ENCODE measurements at regions not wholly inside any gene's neighbourhood (a gene's known extent, or its start where the extent isn't known, plus 50 kb on each side); places are given as distances from the start of the nearest gene placed in this dataset.
"Not testable (repeated sequence)": the region's sequence is repeated elsewhere in the genome, so short reads cannot be mapped to it uniquely, and the experiment has no call there.

DNA sequence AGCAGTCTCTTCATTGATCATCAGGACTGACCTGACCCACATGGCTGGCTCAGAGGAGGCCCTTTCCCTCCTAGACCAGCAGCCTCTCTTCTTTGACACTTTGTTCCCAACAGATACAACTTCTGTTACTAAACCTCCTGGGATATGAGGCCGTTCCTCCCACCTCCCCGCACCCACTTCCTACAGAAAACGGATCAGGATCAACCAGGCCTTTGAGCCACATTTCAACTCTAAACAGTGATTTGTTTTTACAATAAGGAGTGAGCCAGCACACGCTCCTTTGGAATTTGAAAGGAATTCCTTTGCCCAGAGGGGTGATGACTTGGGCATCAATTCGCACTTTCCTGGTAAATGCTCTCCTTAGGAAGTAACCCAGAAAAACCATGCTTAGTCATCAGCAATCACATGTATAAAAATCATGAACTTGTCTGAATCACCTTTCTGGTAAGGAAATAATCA, 180.4 kb downstream of the FAM124B start:
- TF ChIP-seq SUZ12 (IDR thresholded peaks at IDR 0.05): no peak
- ChIA-PET CTCF (no interaction called here), POLR2A (no interaction called here)
- DNase-seq (ENCODE audit: extremely low spot score): no peak

DNA sequence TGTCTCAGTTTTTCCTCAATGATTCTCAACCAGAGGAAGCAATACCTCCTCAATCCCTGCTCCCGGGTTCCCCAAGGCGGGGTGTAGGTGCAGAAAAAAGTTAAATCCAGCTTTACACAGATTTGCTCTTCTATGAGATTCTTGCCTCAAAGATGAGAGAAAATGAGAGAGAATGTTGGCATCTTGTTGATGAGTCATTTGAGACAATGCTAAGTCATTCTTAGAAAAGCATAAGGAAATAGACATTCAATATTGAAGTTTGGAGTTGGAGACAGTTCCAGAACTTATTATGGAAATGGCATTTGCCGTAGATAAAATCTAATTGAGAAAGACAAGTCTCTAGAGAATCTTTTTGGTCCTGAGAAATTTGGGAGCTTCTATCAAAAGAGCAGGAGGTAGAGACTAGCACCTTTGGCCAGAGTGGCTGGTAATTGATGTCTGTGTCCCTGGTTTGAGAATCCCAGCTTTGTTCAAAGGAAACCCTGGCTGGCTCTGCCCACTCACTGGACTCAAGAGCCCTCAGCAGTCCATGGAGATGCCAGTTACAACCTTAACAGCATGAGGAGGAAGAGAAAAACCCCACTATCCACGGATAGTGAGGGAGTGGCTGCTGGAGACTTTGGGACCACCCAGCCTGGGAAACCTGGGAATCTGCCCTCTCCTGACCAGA, 181.2 kb downstream of the FAM124B start:
- ChIA-PET CTCF (no interaction called here), POLR2A (no interaction called here)
- DNase-seq (ENCODE audit: extremely low spot score): no peak
- TF ChIP-seq LEF1 (IDR thresholded peaks at IDR 0.05; ENCODE audit: borderline replicate concordance): no peak
- TF ChIP-seq, protein P1, sequence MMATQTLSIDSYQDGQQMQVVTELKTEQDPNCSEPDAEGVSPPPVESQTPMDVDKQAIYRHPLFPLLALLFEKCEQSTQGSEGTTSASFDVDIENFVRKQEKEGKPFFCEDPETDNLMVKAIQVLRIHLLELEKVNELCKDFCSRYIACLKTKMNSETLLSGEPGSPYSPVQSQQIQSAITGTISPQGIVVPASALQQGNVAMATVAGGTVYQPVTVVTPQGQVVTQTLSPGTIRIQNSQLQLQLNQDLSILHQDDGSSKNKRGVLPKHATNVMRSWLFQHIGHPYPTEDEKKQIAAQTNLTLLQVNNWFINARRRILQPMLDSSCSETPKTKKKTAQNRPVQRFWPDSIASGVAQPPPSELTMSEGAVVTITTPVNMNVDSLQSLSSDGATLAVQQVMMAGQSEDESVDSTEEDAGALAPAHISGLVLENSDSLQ (IDR thresholded peaks at IDR 0.05): no peak
- no peak for TF ChIP-seq ZNF384 (IDR thresholded peaks at IDR 0.05)
- no peak for TF ChIP-seq FOXM1 (IDR thresholded peaks at IDR 0.05; ENCODE audit: borderline replicate concordance)
- TF ChIP-seq ARNT (IDR thresholded peaks at IDR 0.05): no peak
- no peak for TF ChIP-seq SUZ12 (IDR thresholded peaks at IDR 0.05)
- no peak for TF ChIP-seq FOXK2 (IDR thresholded peaks at IDR 0.05)
- TF ChIP-seq SP1 (IDR thresholded peaks at IDR 0.05): no peak
- no peak for TF ChIP-seq ELF4 (IDR thresholded peaks at IDR 0.05)
- TF ChIP-seq NFRKB (IDR thresholded peaks at IDR 0.05): no peak
- TF ChIP-seq CTBP1 (IDR thresholded peaks at IDR 0.05; ENCODE audit: borderline replicate concordance): no peak
- no peak for TF ChIP-seq L3MBTL2 (conservative IDR thresholded peaks at IDR 0.05)
- no peak for TF ChIP-seq TARDBP (IDR thresholded peaks at IDR 0.05)

DNA sequence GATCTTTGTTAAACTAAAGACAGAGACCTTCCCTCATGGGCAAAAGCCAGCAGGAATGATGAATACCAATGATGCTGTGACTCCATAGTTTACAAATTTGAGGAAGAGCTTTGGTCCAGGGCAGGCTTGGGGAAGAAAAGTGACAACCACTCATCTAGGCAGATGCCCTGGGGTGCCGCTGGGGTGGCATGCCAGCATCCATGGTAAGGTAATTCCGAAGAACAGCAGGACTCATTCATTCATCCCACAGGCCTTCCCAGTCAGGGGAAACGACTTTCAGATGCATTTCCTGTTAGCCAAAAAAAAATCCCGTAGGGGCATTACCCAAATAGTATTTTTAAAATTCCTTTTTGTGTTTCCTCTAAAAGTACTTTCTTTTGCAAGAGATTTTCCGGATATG, 180.7 kb upstream of the SERPINE2 start:
- POLR2A ChIA-PET: no interaction called here
- DNase-seq (ENCODE audit: extremely low spot score): no peak
- TF ChIP-seq ZNF384 (IDR thresholded peaks at IDR 0.05) (no peak), CTBP1 (IDR thresholded peaks at IDR 0.05; ENCODE audit: borderline replicate concordance) (no peak), ARNT (IDR thresholded peaks at IDR 0.05) (no peak), FOXM1 (IDR thresholded peaks at IDR 0.05; ENCODE audit: borderline replicate concordance) (no peak), ELF4 (IDR thresholded peaks at IDR 0.05) (no peak), TARDBP (IDR thresholded peaks at IDR 0.05) (no peak), FOXK2 (IDR thresholded peaks at IDR 0.05) (no peak), L3MBTL2 (conservative IDR thresholded peaks at IDR 0.05) (no peak), SP1 (IDR thresholded peaks at IDR 0.05) (no peak), FOXA1 (IDR thresholded peaks at IDR 0.05) (no peak)
- TF ChIP-seq, protein P1 (IDR thresholded peaks at IDR 0.05): no peak
- CTCF ChIA-PET: no interaction called here

DNA sequence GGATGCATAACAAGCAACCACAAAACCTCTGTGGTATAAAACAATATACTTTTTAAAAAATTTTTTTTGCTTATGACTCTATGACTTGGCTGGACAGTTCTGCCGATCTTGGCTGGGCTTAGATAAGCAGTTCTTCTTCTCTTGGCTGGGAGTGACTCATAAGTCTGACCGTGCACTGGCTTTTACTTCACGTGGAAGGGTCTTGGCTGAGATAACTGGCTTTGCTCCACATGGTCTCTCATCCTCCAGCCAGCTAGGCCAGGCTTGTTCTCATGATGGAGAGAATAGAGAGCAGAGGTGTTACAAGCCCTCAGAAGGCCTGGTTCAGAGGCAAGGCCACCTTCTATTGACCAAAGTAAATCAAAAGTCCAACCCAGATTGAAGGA, 178.9 kb upstream of the SERPINE2 start:
- ChIA-PET CTCF (interaction anchor here (0.8 kb wide), 1 partner anchor 9 kb away, joined by 3 read pairs; no protein-coding TSS in a partner anchor), POLR2A (no interaction called here)
- no peak for DNase-seq (ENCODE audit: extremely low spot score)
- TF ChIP-seq TARDBP (IDR thresholded peaks at IDR 0.05) (no peak), FOXK2 (IDR thresholded peaks at IDR 0.05) (no peak), ZNF384 (IDR thresholded peaks at IDR 0.05) (no peak), FOXA1 (IDR thresholded peaks at IDR 0.05) (no peak), FOXM1 (IDR thresholded peaks at IDR 0.05; ENCODE audit: borderline replicate concordance) (no peak), CTBP1 (IDR thresholded peaks at IDR 0.05; ENCODE audit: borderline replicate concordance) (no peak), SP1 (IDR thresholded peaks at IDR 0.05) (no peak), L3MBTL2 (conservative IDR thresholded peaks at IDR 0.05) (no peak), ARNT (IDR thresholded peaks at IDR 0.05) (no peak), SUZ12 (IDR thresholded peaks at IDR 0.05) (no peak), BHLHE40 (IDR thresholded peaks at IDR 0.05; ENCODE audit: borderline replicate concordance) (no peak), LEF1 (IDR thresholded peaks at IDR 0.05; ENCODE audit: borderline replicate concordance) (no peak), NFRKB (IDR thresholded peaks at IDR 0.05) (no peak), HDGF (IDR thresholded peaks at IDR 0.05; ENCODE audit: borderline replicate concordance) (no peak), ELF4 (IDR thresholded peaks at IDR 0.05) (no peak)
- TF ChIP-seq, protein P1 (IDR thresholded peaks at IDR 0.05): no peak

DNA sequence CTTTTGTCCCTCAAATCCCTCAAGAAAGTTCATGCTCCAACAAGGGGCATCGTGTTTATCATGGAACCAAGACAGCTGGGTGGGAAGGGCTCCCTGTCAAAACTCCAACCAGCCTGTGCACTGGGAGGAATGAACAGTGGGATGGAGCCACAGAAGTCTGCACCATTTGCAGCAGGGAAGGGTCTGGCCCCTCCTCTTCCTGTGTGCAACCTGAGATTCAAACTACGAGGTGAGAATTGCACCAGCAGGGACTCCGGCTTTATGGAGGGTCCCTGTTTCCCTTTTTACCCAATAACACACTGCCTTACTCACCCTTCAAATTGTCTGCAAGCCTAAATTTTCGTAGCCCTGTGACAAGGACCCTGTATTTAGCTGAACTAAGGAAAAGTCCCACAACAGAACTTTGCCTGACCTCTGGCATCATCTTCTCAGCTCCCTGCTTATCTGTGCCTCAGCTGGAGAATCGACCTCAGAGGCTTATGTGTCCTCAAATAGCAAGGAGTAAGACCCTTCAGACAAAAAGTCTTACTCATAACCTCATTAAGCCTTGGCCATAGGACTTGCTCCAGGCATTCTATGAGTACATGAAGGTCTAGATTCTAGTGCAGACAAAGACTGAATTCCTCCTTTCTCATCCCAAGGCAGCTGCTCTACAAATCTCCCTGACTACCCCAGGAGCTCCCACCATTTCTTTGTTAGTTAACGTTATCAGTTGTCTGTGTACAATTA, 178.3 kb upstream of the SERPINE2 start:
- CTCF ChIA-PET: interaction anchor here (0.8 kb wide), 1 partner anchor 8 kb away, joined by 3 read pairs; no protein-coding TSS in a partner anchor
- TF ChIP-seq HDGF (IDR thresholded peaks at IDR 0.05; ENCODE audit: borderline replicate concordance) (no peak), L3MBTL2 (conservative IDR thresholded peaks at IDR 0.05) (no peak), BHLHE40 (IDR thresholded peaks at IDR 0.05; ENCODE audit: borderline replicate concordance) (no peak)
- POLR2A ChIA-PET: no interaction called here
- DNase-seq (ENCODE audit: extremely low spot score): no peak

DNA sequence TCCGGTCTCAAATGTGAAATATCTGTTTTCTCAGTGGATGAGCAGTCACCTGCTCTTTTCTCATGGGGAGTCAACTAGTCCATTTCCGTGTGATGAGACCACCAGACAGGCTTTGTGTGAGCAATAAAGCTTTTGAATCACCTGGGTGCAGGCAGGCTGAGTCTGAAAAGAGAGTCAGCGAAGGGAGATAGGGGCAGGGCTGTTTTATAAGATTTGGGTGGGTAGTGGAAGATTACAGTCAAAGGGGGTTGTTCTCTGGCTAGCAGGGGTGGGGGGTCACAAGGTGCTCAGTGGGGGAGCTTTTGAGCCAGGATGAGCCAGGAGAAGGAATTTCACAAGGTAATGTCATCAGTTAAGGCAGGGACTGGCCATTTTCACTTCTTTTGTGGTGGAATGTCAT, 176.5 kb upstream of the SERPINE2 start:
- POLR2A ChIA-PET: not testable (repeated sequence)

DNA sequence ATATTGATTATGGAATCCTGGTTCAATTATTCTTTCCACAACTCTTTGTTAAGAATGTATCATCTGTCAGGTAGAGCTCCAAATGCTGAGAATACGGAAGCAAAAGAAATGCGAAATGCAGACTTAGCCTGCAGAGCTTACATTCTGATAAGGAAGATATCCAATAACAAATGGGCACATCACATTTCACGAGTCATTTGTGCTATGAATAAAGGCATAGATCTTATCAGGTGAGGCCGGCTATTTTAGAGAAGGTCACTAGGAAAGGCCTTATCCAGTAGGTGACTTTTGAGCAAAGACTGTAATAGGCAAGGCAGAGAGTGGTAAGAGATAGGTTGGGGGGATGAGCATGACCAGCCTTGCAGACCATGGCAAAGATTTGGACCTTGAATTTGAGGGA, 174.3 kb upstream of the SERPINE2 start:
- no peak for TF ChIP-seq ARNT (IDR thresholded peaks at IDR 0.05)
- no peak for TF ChIP-seq ELF4 (IDR thresholded peaks at IDR 0.05)
- no peak for TF ChIP-seq HDGF (IDR thresholded peaks at IDR 0.05; ENCODE audit: borderline replicate concordance)
- no peak for TF ChIP-seq L3MBTL2 (conservative IDR thresholded peaks at IDR 0.05)
- TF ChIP-seq SUZ12 (IDR thresholded peaks at IDR 0.05): no peak
- no peak for TF ChIP-seq TARDBP (IDR thresholded peaks at IDR 0.05)
- no peak for TF ChIP-seq BHLHE40 (IDR thresholded peaks at IDR 0.05; ENCODE audit: borderline replicate concordance)
- no peak for TF ChIP-seq FOXM1 (IDR thresholded peaks at IDR 0.05; ENCODE audit: borderline replicate concordance)
- TF ChIP-seq, protein P1 (IDR thresholded peaks at IDR 0.05): no peak
- TF ChIP-seq SP1 (IDR thresholded peaks at IDR 0.05): no peak
- no peak for TF ChIP-seq CTBP1 (IDR thresholded peaks at IDR 0.05; ENCODE audit: borderline replicate concordance)
- TF ChIP-seq ZNF384 (IDR thresholded peaks at IDR 0.05): no peak
- no peak for TF ChIP-seq FOXA1 (IDR thresholded peaks at IDR 0.05)
- TF ChIP-seq NFRKB (IDR thresholded peaks at IDR 0.05): no peak
- ChIA-PET CTCF (interaction anchor here (0.6 kb wide), 1 partner anchor 71 kb away, joined by 3 read pairs; no protein-coding TSS in a partner anchor), POLR2A (no interaction called here)
- no peak for DNase-seq (ENCODE audit: extremely low spot score)

More for the DNA sequence above, 176.5 kb upstream of the SERPINE2 start:
- DNase-seq (ENCODE audit: extremely low spot score); CTCF ChIA-PET: not testable (repeated sequence)

Measured in HEK293T (cell line).